ENCODE measurements at regions not wholly inside any gene's neighbourhood (a gene's known extent, or its start where the extent isn't known, plus 50 kb on each side); places are given as distances from the start of the nearest gene placed in this dataset.
A peak's percentile ranks its signal among the peaks of the same experiment; 100 is the strongest.

GRCh38 chr14:26381405-26381804 is 216.4 kb downstream of the NOVA1 start:
- H3K27me3 ChIP-seq (ENCODE audit: insufficient read depth, low read depth, low read length) = no peaks in the 10 kb centered on the region
- no peak for TF ChIP-seq RAD21 (conservative IDR thresholded peaks at IDR 0.05)
- TF ChIP-seq EZH2 (IDR thresholded peaks at IDR 0.05; ENCODE audit: borderline replicate concordance, insufficient read depth, low read length, poor library complexity, severe bottlenecking) = no peak
- TF ChIP-seq SMC3 (conservative IDR thresholded peaks at IDR 0.05; ENCODE audit: poor library complexity) = no peak
- no peaks in the 10 kb centered on the region for H3K9me2 ChIP-seq (ENCODE audit: insufficient read depth, low read length)
- no peaks in the 10 kb centered on the region for H3K9me3 ChIP-seq (ENCODE audit: low read length)
- no peaks in the 10 kb centered on the region for H3K79me2 ChIP-seq (replicated peaks; ENCODE audit: insufficient read depth, low read length)
- no peaks in the 10 kb centered on the region for H3F3A ChIP-seq (ENCODE audit: insufficient read depth, low read length, poor library complexity, severe bottlenecking)
- no peaks in the 10 kb centered on the region for H3K36me3 ChIP-seq (ENCODE audit: insufficient read depth, low read length)
- H3K27ac ChIP-seq (ENCODE audit: low read length) = no peak overlapping the region
- no peak overlapping the region for H3K4me2 ChIP-seq (ENCODE audit: low read length)
- H3K4me3 ChIP-seq (ENCODE audit: low read length) = no peak overlapping the region
- H2AFZ ChIP-seq (ENCODE audit: low read depth, low read length) = no peak overlapping the region
- no peak overlapping the region for H3K9ac ChIP-seq (ENCODE audit: low read length)
- H4K20me1 ChIP-seq (ENCODE audit: insufficient read depth) = no peaks in the 10 kb centered on the region

GRCh38 chr14:26380637-26381036 is 217.2 kb downstream of the NOVA1 start:
- TF ChIP-seq CTCF (IDR thresholded peaks at IDR 0.05; ENCODE audit: poor library complexity, severe bottlenecking) (no peak), EP300 (conservative IDR thresholded peaks at IDR 0.05; ENCODE audit: poor library complexity, severe bottlenecking) (peak; percentile 23), RAD21 (conservative IDR thresholded peaks at IDR 0.05) (peak; percentile 12), EZH2 (IDR thresholded peaks at IDR 0.05; ENCODE audit: borderline replicate concordance, insufficient read depth, low read length, poor library complexity, severe bottlenecking) (no peak), REST (IDR thresholded peaks at IDR 0.05; ENCODE audit: borderline replicate concordance) (peak; percentile 55), POLR2AphosphoS5 (IDR thresholded peaks at IDR 0.05) (peak; percentile 77), TAF1 (IDR thresholded peaks at IDR 0.05; ENCODE audit: low read depth) (no peak)
- Histone ChIP-seq H3K4me2 (ENCODE audit: low read length) (no peak overlapping the region), H3K4me3 (ENCODE audit: low read length) (no peak overlapping the region), H3K27ac (ENCODE audit: low read length) (no peak overlapping the region), H2AFZ (ENCODE audit: low read depth, low read length) (no peak overlapping the region), H3K79me2 (replicated peaks; ENCODE audit: insufficient read depth, low read length) (no peaks in the 10 kb centered on the region), H3K9ac (ENCODE audit: low read length) (no peak overlapping the region), H3F3A (ENCODE audit: insufficient read depth, low read length, poor library complexity, severe bottlenecking) (no peaks in the 10 kb centered on the region), H3K9me3 (ENCODE audit: low read length) (no peaks in the 10 kb centered on the region), H3K36me3 (ENCODE audit: insufficient read depth, low read length) (no peaks in the 10 kb centered on the region), H4K20me1 (ENCODE audit: insufficient read depth) (no peaks in the 10 kb centered on the region), H3K9me2 (ENCODE audit: insufficient read depth, low read length) (no peaks in the 10 kb centered on the region), H3K27me3 (ENCODE audit: insufficient read depth, low read depth, low read length) (no peaks in the 10 kb centered on the region)

- no peak for TF ChIP-seq SMC3 (conservative IDR thresholded peaks at IDR 0.05; ENCODE audit: poor library complexity)
- no peak for TF ChIP-seq RAD21 (conservative IDR thresholded peaks at IDR 0.05)
- TF ChIP-seq MXI1 (conservative IDR thresholded peaks at IDR 0.05; ENCODE audit: poor library complexity, severe bottlenecking) = no peak
- TF ChIP-seq CTCF (IDR thresholded peaks at IDR 0.05; ENCODE audit: poor library complexity, severe bottlenecking) = no peak
- TF ChIP-seq REST (IDR thresholded peaks at IDR 0.05; ENCODE audit: borderline replicate concordance) = no peak
- no peak for TF ChIP-seq EZH2 (IDR thresholded peaks at IDR 0.05; ENCODE audit: borderline replicate concordance, insufficient read depth, low read length, poor library complexity, severe bottlenecking)
- no peak for TF ChIP-seq POLR2AphosphoS5 (IDR thresholded peaks at IDR 0.05)
- no peak for TF ChIP-seq TAF1 (IDR thresholded peaks at IDR 0.05; ENCODE audit: low read depth)
- TF ChIP-seq EP300 (conservative IDR thresholded peaks at IDR 0.05; ENCODE audit: poor library complexity, severe bottlenecking) = no peak
- no peaks in the 10 kb centered on the region for H4K20me1 ChIP-seq (ENCODE audit: insufficient read depth)
- no peak overlapping the region for H2AFZ ChIP-seq (ENCODE audit: low read depth, low read length)
- H3K4me3 ChIP-seq (ENCODE audit: low read length) = no peak overlapping the region
- no peak overlapping the region for H3K4me2 ChIP-seq (ENCODE audit: low read length)
- H3K27me3 ChIP-seq (ENCODE audit: insufficient read depth, low read depth, low read length) = no peaks in the 10 kb centered on the region
- H3K27ac ChIP-seq (ENCODE audit: low read length) = no peak overlapping the region
- no peak overlapping the region for H3K9ac ChIP-seq (ENCODE audit: low read length)
- H3K9me2 ChIP-seq (ENCODE audit: insufficient read depth, low read length) = no peaks in the 10 kb centered on the region
- no peaks in the 10 kb centered on the region for H3K9me3 ChIP-seq (ENCODE audit: low read length)
- H3K79me2 ChIP-seq (replicated peaks; ENCODE audit: insufficient read depth, low read length) = no peaks in the 10 kb centered on the region
- no peaks in the 10 kb centered on the region for H3F3A ChIP-seq (ENCODE audit: insufficient read depth, low read length, poor library complexity, severe bottlenecking)
- H3K36me3 ChIP-seq (ENCODE audit: insufficient read depth, low read length) = no peaks in the 10 kb centered on the region
Measured at GRCh38 chr14:26379951-26380350, 217.9 kb downstream of the NOVA1 start.

All from neural cell (in vitro differentiated cells).